Hepatocyte (in vitro differentiated cells): ENCODE measurements at regions not wholly inside any gene's neighbourhood (a gene's known extent, or its start where the extent isn't known, plus 50 kb on each side); places are given as distances from the start of the nearest gene placed in this dataset.

ENCODE experiments used
- CTCF ChIP-seq: fragments of 200-600 bp; sonication (generic); IDR thresholded peaks from 2 replicates; pipeline ENCODE4 v1.5.1; 2016; ENCODE audit warnings: antibody characterized with exemption, mild to moderate bottlenecking; ENCODE audit not compliant: poor library complexity
- EZH2 ChIP-seq: fragments of 200-600 bp; sonication (generic); IDR thresholded peaks from 2 replicates; pipeline ENCODE4 v1.6.1; 2016; ENCODE audit warnings: antibody characterized with exemption, mild to moderate bottlenecking, borderline replicate concordance
- EZH2phosphoT487 ChIP-seq: fragments of 200-600 bp; sonication (generic); IDR thresholded peaks from one replicate; pipeline ENCODE4 v1.6.1; 2018; ENCODE audit warnings: antibody characterized with exemption, mild to moderate bottlenecking, low read depth, moderate library complexity; ENCODE audit not compliant: unreplicated experiment, severe bottlenecking

DNA sequence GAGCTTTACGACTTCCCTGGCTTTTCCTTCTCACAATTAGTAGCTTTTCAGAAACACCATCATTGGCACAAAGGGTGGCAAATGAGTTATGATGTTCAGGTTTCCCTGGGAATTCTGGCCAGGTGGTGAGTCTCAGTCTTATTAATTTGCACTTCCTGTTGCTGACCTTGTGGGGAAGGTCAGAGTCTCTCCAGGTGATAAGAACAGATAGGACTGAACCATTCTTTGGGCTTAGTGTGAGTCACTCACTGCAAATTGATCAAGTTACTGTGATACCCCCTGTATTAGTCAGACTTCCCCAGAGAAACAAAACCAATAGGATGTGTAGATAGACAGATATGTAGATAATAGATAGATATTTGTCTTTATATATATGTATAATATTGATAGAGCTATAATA, 53.8 kb upstream of the RANBP3L start:
- TF ChIP-seq CTCF = no peak
- TF ChIP-seq EZH2phosphoT487 = no peak
- TF ChIP-seq EZH2 = no peak
